Renal pelvis (tissue), 1 donor: ENCODE measurements at regions not wholly inside any gene's neighbourhood (a gene's known extent, or its start where the extent isn't known, plus 50 kb on each side); places are given as distances from the start of the nearest gene placed in this dataset.
"Not testable (repeated sequence)": the region's sequence is repeated elsewhere in the genome, so short reads cannot be mapped to it uniquely, and the experiment has no call there.

Experiments
- DNase-seq: peaks from one replicate; pipeline ENCODE4 v3.0.0-alpha.2; 2013

DNA sequence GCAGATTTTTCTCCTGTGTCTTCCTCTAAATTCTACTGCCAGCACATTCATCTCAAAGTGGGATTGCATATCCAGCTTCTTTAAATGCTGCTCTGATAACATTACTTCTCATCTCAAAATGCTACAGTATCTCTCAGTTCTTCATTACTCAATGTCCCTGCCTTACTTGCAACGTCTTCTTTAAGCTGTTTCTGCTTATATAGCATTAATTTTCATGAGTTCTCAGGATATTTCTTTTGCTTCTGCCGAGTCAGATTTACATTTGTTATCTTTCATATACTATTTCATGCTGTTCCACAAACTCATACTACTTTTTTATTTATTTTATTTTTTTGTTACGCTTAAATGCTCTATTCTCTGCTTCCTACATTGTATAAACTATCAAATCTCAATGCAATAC, 1223.5 kb upstream of the FAM98A start:
- no peak for DNase-seq

- DNase-seq, result no peak
These were observed 1216.1 kb upstream of the FAM98A start for GRCh38 chr2:34815052-34815741.

- DNase-seq, result no peak
These were observed 1211.4 kb upstream of the FAM98A start for GRCh38 chr2:34810456-34810855.

DNA sequence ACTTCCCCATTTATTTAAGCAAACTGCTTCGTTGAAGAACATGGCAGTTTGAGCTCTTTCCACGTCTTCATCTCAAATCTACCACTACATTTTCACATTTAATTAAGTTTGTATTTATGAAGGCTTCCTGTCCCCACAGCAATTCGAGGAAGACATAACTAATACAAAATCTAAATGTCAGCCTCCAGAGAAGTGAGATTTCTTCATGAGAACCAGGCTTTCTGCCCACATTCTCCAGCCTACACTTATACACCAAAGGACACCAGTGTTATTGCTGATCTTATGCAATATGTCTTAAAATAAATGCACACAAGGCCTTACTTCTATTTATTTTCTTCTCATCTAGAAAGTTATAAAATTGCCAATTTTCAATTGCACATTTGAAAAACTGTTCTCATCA, 1209.3 kb upstream of the FAM98A start:
- DNase-seq, result no peak

DNA sequence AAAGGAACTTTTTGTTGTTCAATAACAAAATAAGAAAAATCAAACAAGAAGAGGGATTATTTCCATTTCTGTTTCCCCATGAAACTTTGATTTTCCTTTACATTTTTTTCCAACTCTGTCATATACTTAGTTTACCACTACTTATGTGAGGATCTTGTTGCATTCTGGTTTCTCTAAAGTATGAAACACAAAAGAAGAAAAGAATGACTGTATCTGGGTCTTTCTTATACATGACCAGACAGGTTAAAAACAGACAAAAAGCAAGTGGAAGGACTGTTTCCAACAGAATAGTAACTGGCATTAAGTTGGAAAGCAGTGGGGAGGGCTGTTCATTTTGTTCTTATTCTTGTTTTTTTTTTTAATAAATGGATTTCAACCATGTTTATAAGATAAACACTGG, 1207.8 kb upstream of the FAM98A start:
- no peak for DNase-seq

- no peak for DNase-seq
These were observed 1207.3 kb upstream of the FAM98A start for GRCh38 chr2:34806396-34806795.

DNA sequence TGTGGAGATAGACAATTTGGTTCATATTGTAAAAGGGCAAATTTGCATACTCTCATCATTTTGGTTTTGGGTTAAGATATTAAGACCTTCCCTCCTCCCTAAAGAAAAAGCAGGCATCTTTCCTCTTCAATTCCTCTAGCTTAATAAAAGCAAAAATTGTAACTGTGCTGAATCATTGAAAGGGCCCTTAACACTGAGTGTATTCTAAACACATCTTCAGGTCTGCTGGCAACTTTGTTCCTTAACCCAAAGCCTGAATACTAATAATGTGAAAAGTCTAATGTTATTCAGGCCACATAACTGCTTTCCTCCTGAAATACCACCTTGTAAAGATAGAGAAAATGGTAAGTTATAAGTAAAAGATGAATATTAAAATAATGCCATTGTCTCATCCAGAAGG, 1200.5 kb upstream of the FAM98A start:
- no peak for DNase-seq

DNA sequence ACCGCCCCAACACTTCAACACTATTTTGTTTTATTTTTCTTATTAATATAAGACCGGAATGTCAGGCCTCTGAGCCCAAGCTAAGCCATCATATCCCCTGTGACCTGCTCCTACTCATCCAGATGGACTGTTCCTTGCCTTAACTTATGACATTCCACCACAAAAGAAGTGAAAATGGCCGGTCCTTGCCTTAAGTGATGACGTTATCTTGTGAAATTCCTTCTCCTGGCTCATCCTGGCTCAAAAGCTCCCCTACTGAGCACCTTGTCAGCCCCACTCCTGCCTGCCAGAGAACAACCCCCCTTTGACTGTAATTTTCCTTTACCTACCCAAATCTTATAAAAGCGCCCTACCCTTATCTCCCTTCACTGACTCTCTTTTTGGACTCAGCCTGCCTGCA, 1196.5 kb upstream of the FAM98A start:
- DNase-seq, result not testable (repeated sequence)

DNA sequence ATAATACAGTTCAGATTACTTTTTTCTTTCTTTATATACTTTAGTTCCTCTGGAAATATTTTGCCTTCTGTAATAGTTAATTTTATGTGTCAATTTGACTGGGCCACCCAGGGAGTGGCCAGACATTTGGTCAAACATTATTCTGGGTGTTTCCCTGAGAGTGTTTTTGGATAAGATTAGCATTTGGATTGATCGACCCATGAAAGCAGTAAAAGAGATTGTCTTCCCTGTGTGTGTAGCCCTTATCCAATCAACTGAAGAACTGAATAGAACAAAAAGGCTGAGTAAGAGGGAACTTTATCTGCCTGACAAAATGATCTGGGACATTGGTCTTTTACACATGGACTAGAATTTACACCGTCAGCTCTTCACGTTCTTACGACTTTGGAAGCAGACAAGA, 1190.1 kb upstream of the FAM98A start:
- no peak for DNase-seq

GRCh38 chr2:34787341-34787740, 1188.2 kb upstream of the FAM98A start:
- DNase-seq, result no peak

DNA sequence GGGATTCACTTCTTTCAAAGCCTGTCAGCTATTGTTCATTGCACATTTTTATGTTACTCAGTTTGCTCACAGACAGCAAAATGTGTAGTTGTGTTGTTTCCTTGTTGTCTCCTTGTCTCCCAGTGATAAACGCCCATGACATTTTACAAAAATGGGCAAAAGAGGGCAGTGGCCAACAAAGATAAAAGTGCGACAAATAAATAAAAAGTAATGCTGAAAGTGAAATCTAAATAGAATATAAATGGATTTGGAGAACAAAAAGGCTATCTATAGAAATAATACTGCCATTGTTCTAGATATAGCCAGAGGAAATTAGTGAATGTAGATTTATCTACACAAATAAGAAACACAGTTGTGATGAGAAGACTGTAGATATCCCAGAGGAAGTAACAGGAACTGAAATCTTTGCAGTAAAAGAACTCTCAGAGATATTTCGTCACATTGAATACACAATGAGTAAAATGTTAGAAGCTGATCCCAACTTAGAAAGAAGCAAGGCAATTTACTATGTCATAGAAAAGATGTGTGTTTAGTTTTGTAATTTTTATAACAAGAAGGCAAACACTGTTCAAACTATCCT, 1186.2 kb upstream of the FAM98A start:
- no peak for DNase-seq

- no peak for DNase-seq
These were observed 1185.6 kb upstream of the FAM98A start for GRCh38 chr2:34784701-34785100.

- not testable (repeated sequence) for DNase-seq
These were observed 1151.6 kb upstream of the FAM98A start for GRCh38 chr2:34750742-34751141.

DNA sequence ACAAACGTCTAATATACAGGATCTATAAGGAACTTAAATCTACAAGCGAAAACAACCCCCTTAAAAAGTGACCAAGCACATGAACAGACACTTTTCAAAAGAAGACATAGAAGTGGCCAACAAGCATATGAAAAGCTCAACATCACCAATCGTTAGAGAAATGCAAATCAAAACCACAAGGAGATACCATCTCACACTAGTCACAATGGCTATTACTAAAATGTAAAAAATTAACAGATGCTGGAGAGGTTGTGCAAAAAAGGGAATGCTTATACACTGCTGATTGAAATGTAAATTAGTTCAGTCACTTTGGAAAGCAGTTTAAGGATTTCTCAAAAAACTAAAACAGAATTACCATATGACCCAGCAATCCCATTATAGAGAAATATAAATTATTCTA, 1148.5 kb upstream of the FAM98A start:
- no peak for DNase-seq

DNA sequence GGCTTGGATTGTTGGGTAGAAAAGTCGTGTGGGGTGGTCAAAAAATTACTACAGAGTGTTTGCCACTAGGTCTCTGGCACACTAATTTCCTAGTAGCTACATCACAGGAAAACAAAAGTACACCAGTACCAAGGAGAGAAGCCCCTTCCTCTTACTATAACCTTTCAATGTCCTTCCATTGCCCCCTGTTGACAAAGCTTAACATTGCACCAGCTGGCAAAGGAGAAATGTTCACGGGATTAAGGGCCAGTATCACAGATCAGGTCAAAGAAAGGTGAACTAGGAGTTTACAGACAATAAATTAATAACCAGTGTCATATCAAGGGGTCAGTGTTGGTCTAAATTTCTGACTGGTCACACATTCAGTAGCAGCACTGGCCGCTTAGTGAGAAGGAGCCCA, 1139.6 kb upstream of the FAM98A start:
- DNase-seq, result no peak

DNA sequence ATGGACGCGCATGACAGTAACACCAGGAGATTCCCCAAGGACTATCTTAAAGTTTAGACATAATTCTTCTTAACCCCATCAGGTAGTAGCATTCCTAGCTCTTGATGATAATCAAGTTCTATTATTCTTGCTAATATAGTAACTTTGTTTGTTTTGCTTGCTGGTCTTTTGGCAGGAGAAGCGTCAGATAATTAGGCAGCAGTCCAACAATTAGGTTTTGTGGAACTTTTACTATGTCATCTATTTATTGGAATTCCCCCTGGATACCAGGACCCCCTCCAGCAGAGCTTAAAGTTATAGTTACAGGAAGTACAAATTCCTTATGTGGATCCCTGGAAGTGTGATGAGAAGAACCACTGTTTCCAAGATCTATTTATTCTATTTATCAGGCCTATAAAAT, 1138.0 kb upstream of the FAM98A start:
- no peak for DNase-seq

GRCh38 chr2:34736482-34736881, 1137.4 kb upstream of the FAM98A start:
- DNase-seq, result no peak

- no peak for DNase-seq
These were observed 1135.6 kb upstream of the FAM98A start for GRCh38 chr2:34734662-34735061.

DNA sequence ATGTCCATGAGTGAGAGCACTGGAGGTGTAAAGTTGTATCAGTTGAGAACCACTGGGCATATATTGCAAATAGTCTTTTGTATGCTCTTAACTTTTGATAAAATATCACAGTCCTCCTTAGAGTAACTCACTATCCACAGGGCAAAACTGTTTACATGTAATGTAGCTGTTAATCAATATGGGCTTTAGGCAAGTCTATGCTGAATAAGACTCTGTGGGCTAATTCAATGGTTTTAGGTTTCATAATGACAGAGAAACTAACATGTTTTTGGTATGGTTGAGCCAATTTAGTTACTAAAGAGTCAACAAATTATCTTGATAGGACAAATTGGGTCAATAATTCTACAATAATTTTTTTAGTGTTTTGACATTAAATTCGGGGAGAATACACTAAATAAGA, 1134.9 kb upstream of the FAM98A start:
- no peak for DNase-seq

DNA sequence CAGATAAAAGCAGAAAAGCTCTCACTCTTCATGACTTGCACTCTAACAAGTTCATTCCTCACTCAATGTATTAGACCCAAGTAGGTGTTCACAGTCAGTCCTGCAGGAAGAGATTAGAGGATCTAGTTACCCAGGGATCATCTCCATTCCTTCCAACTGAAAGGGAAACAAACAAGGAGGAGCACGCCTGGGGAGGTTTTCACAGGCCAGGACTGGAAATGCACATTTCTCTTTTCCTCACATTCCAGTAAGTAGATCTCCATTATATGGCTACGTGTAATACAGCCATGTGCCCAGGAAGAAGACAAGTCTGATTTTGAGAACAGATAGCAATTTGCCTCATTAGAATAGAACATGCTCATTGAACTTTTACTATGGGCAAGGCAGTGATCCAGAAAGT, 1132.2 kb upstream of the FAM98A start:
- DNase-seq, result no peak

DNA sequence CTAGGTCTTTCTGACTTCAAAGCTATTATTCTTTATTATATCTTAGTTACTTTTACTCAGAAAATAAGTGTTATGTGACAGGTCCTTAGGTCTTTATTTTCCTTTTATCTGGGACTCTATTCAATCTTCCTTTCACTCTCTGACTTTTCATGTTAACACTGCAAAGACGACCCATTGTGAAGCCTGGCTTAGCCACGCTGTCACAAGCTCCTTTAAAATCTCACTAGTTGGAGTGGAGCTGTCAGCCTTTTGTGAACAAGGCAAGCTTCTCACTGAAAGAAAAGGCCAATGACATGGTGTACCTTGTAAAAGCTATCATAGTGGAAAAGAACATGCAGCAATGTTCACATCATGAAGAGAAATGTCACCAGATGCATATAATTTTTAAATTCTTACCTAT, 1130.7 kb upstream of the FAM98A start:
- no peak for DNase-seq

DNA sequence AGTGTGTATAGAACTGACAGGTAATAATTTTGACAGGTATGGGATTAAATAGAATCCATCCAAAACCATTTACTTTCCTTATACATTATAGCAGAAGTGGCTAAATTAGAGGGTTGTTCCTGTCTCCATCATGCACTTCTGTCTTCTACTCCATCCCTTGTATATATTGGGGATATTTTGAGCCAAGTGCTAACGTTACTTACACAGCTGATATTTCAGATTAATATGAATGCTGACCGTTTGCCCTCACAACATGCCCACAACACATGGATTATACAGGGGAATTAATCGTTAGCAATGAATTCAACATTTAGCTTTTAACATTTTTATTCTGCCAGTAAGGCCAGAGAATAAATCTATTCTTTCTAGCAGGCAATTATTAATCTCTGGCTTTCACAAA, 1125.0 kb upstream of the FAM98A start:
- DNase-seq, result no peak

GRCh38 chr2:34723683-34724082, 1124.6 kb upstream of the FAM98A start:
- DNase-seq, result no peak

DNA sequence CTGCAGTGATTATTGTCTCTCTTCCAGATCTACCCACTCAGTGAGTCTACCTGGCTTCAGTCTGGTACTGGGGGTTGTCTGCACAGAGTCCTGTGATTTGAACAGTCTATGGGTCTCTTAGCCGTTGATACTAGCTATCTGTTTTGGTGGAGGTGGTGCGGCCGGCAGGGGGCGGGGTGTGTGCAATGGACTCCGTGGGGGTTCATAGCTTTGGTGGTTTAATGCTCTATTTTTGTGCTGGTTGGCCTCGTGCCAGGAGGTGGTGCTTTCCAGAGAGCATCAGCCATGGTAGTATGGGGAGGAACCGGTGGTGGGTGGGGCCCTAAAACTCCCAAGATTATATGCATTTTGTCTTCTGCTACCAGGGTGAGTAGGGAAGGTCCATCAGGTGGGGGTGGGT, 1120.1 kb upstream of the FAM98A start:
- DNase-seq, result no peak
